ENCODE measurements at regions not wholly inside any gene's neighbourhood (a gene's known extent, or its start where the extent isn't known, plus 50 kb on each side); places are given as distances from the start of the nearest gene placed in this dataset.

- DNase-seq (ENCODE audit: low spot score), result no peak
Measured at GRCh38 chr3:137061186-137061585, 103.4 kb downstream of the IL20RB start.

- no peak for DNase-seq (ENCODE audit: low spot score)
Measured at GRCh38 chr3:137062250-137062649, 104.5 kb downstream of the IL20RB start.

GRCh38 chr3:137065381-137065780 is 107.6 kb downstream of the IL20RB start:
- no peak for DNase-seq (ENCODE audit: low spot score)

GRCh38 chr3:137066092-137066491 is 108.3 kb downstream of the IL20RB start:
- no peak for DNase-seq (ENCODE audit: low spot score)

- DNase-seq (ENCODE audit: low spot score), result no peak
Measured at GRCh38 chr3:137071104-137071503, 113.3 kb downstream of the IL20RB start.

- DNase-seq (ENCODE audit: low spot score), result no peak
Measured at GRCh38 chr3:137075020-137075419, 117.2 kb downstream of the IL20RB start.

- no peak for DNase-seq (ENCODE audit: low spot score)
Measured at GRCh38 chr3:137078040-137078439, 120.3 kb downstream of the IL20RB start.

- no peak for DNase-seq (ENCODE audit: low spot score)
Measured at GRCh38 chr3:137079571-137079970, 121.8 kb downstream of the IL20RB start.

GRCh38 chr3:137081711-137082110 is 123.9 kb downstream of the IL20RB start:
- DNase-seq (ENCODE audit: low spot score), result no peak

GRCh38 chr3:137082763-137083162 is 125.0 kb downstream of the IL20RB start:
- DNase-seq (ENCODE audit: low spot score), result no peak

GRCh38 chr3:137083332-137083731 is 125.5 kb downstream of the IL20RB start:
- DNase-seq (ENCODE audit: low spot score), result no peak

GRCh38 chr3:137084586-137084985 is 126.8 kb downstream of the IL20RB start:
- DNase-seq (ENCODE audit: low spot score), result no peak

GRCh38 chr3:137097386-137097785 is 139.6 kb downstream of the IL20RB start:
- no peak for DNase-seq (ENCODE audit: low spot score)

GRCh38 chr3:137097852-137098251 is 140.1 kb downstream of the IL20RB start:
- no peak for DNase-seq (ENCODE audit: low spot score)

- DNase-seq (ENCODE audit: low spot score), result no peak
Measured at GRCh38 chr3:137099364-137100219, 141.8 kb downstream of the IL20RB start.

- no peak for DNase-seq (ENCODE audit: low spot score)
Measured at GRCh38 chr3:137100326-137100725, 142.5 kb downstream of the IL20RB start.

- DNase-seq (ENCODE audit: low spot score), result no peak
Measured at GRCh38 chr3:137103739-137104138, 146.0 kb downstream of the IL20RB start.

GRCh38 chr3:137105277-137105977 is 147.6 kb downstream of the IL20RB start:
- peak; percentile 48 for DNase-seq (ENCODE audit: low spot score)

GRCh38 chr3:137106612-137107240 is 148.9 kb downstream of the IL20RB start:
- no peak for DNase-seq (ENCODE audit: low spot score)

- no peak for DNase-seq (ENCODE audit: low spot score)
Measured at GRCh38 chr3:137108699-137109440, 151.1 kb downstream of the IL20RB start.

- DNase-seq (ENCODE audit: low spot score), result peak; percentile 4
Measured at GRCh38 chr3:137110392-137110996, 152.7 kb downstream of the IL20RB start.

GRCh38 chr3:137111497-137111896 is 153.7 kb downstream of the IL20RB start:
- DNase-seq (ENCODE audit: low spot score), result no peak
